GM12864 (cell line): ENCODE measurements at regions not wholly inside any gene's neighbourhood (a gene's known extent, or its start where the extent isn't known, plus 50 kb on each side); places are given as distances from the start of the nearest gene placed in this dataset.
"Not testable (repeated sequence)": the region's sequence is repeated elsewhere in the genome, so short reads cannot be mapped to it uniquely, and the experiment has no call there.

Source experiments
- DNase-seq: peaks from one replicate; pipeline ENCODE4 v3.0.0-alpha.2; 2011; ENCODE audit warnings: low read depth
- H3K4me3 ChIP-seq: 2 replicates; pipeline ENCODE4 v1.5.1; 2011; ENCODE audit warnings: mild to moderate bottlenecking, low read depth, low read length, control low read depth
- TF ChIP-seq, protein P1 (sequence below): IDR thresholded peaks from 2 replicates; pipeline ENCODE4 v1.5.1; 2011; ENCODE audit warnings: low read depth, mild to moderate bottlenecking, moderate library complexity, low read length, control low read depth, inconsistent platforms; ENCODE audit errors: missing control alignments

DNA sequence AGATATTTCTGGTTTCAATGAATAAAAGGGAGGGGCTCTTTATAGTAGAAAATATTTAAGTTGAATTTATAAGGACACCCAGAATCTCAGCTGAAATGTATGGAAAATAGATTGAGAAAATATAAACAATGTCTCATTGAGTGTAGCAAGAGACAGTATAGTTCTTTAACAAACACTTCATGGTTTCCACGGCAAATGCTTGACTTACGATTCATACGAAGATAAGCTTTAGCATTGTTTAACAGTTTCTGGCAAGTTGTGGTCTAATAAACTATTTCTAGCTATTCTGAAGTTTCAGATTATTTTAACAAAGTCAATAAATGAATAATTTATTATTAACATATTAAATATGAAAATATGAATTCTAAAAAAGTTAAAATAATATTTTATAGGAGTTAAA lies 1419.4 kb downstream of the KCNT2 start:
- TF ChIP-seq, protein P1, sequence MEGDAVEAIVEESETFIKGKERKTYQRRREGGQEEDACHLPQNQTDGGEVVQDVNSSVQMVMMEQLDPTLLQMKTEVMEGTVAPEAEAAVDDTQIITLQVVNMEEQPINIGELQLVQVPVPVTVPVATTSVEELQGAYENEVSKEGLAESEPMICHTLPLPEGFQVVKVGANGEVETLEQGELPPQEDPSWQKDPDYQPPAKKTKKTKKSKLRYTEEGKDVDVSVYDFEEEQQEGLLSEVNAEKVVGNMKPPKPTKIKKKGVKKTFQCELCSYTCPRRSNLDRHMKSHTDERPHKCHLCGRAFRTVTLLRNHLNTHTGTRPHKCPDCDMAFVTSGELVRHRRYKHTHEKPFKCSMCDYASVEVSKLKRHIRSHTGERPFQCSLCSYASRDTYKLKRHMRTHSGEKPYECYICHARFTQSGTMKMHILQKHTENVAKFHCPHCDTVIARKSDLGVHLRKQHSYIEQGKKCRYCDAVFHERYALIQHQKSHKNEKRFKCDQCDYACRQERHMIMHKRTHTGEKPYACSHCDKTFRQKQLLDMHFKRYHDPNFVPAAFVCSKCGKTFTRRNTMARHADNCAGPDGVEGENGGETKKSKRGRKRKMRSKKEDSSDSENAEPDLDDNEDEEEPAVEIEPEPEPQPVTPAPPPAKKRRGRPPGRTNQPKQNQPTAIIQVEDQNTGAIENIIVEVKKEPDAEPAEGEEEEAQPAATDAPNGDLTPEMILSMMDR = no peak
- no peak for DNase-seq
- H3K4me3 ChIP-seq = no peak overlapping the region

DNA sequence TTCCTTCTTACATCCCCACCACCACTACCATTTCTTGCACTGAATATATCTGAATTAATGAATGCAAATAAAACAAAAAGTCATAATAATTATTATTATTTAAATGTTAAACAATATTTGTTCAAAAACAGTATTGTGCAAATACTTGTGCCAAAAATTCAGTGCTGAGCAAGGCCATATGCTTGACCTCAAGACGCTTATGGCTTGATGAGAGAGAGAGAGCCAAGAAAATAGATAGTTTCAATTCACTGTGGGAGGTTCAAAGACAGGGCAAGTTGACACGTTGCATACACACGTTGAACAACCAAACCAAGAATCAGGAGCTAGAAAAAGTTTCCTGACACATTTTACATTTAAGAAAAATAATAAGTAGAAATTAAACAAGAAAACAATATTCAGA lies 1421.7 kb downstream of the KCNT2 start:
- no peak for DNase-seq
- H3K4me3 ChIP-seq = no peak overlapping the region
- TF ChIP-seq, protein P1 = no peak

DNA sequence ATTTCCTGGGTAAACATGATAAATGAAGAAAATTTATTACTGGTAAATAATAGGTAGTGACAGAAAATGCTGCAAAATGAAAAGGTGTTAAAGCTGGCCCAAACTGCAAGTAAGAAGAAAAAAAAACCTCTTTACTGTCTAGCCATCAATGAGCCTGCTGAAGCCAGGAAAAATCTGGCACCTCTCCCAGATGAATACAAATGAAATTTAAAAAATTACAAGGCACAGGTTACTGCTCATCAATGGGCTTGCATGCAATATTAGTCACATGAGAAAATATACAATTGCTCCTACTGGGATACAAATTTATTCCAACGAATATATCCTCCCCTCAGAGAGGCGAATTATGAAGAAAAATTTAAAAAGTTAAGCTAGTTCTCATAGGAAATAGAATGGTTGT lies 1422.5 kb downstream of the KCNT2 start:
- H3K4me3 ChIP-seq = no peak overlapping the region
- no peak for DNase-seq
- TF ChIP-seq, protein P1 = no peak

DNA sequence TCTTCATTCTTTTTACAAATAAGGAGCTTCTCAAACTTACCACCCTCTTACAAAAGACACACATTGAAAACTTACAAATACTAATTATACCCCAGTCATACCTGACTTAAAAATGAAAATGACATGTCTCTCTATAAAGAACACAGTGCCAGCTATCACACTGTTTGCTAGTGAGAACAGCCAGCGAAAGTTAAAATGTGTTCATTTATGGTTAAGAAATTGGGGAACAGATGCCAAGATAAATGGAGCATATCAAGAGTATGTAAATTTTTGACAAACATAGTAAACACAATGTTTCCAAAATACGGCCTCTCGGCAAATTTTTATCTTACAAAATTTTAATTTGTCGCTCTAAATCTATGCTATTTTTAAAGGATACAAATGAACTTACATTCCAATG lies 1422.9 kb downstream of the KCNT2 start:
- no peak for DNase-seq
- TF ChIP-seq, protein P1 = no peak
- H3K4me3 ChIP-seq = no peak overlapping the region

DNA sequence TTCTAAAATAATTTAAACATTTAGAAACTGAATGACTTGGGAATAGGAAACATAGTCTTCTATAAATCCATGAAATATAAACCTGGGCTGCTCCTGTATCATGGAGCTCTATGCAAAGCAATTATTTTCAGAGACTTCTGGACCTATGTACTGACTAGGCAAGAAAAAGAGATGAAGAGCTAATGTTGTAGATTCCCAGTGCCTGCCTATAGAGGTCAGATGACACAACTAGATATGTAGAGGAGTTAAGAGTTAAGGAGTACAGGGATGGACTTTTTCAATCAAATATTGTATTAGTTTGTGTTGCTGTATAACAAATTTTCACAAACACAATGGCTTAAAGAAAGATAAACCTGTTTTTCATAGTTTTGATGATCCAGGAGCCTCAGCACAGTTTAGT lies 1434.5 kb downstream of the KCNT2 start:
- TF ChIP-seq, protein P1 = no peak
- no peak overlapping the region for H3K4me3 ChIP-seq
- no peak for DNase-seq

DNA sequence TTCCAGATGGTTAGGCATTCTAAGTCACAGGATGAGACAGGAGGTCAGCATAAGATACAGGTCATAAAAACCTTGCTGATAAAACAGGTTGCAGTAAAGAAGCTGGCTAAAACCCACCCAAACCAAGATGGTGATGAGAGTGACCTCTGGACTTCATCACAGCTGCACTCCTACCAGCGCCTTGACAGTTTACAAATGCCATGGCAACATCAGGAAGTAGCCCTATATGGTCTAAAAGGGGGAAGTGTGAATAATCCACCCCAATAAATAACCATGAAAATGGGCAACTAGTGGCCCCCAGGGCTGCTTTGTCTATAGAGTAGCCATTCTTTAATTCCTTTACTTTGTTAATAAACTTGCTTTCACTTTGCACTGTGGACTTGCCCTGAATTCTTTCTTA lies 1448.4 kb downstream of the KCNT2 start:
- DNase-seq, H3K4me3 ChIP-seq: not testable (repeated sequence)

DNA sequence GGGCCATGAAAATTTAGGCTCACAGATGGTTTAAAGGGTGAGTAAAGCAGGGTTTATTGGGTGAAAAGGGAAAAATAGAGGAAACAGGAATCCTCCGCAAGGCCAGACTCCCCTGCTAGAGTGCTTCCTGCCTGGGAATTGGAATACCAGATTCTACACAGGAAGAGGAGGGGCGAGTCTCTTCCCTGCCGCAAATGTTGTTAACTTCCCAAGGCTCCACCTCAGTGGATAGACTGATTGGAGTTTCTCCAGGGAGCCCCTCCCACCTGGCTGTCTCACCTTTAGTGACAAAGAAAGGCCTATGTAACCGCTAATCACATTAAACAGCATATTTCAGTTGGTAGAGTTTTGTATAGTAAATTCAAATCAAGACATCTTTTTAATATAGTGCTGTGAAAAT lies 1450.1 kb downstream of the KCNT2 start:
- DNase-seq = no peak
- TF ChIP-seq, protein P1 = no peak

DNA sequence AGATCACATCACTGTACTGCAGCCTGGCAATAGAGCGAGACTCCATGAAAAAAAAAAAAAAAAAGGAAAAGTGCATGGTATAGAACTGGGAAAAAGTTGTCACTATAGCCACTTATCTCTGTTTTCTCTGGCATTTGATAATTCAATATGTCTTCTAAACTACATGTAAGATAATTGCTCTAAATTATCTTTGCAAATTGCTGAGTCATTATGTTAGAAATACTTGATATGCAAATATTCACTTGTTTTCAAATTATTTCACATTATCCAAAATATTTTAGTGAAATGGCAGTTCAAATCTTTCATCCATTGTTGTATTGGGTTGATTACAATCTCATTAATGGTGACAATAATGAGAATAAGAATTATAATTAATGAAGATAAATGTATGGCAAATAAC lies 1455.1 kb downstream of the KCNT2 start:
- TF ChIP-seq, protein P1 = no peak
- no peak overlapping the region for H3K4me3 ChIP-seq
- DNase-seq = no peak

More for the DNA sequence above, 1450.1 kb downstream of the KCNT2 start:
- H3K4me3 ChIP-seq = no peak overlapping the region
